ENCODE measurements at regions not wholly inside any gene's neighbourhood (a gene's known extent, or its start where the extent isn't known, plus 50 kb on each side); places are given as distances from the start of the nearest gene placed in this dataset.

GRCh38 chrX:122245943-122246342 is 938.1 kb upstream of the GRIA3 start:
- TF ChIP-seq CTCF (IDR thresholded peaks at IDR 0.05) (no peak), POLR2A (IDR thresholded peaks at IDR 0.05) (no peak)
